ENCODE measurements at regions not wholly inside any gene's neighbourhood (a gene's known extent, or its start where the extent isn't known, plus 50 kb on each side); places are given as distances from the start of the nearest gene placed in this dataset.

GRCh38 chr1:170219163-170219562, 73.4 kb downstream of the NTMT2 start:
- Histone ChIP-seq H3K27me3 (0 out of 2 replicates have a peak, but pooled peaks cover 2% of the 10 kb centered on the region), H3K4me3 (no peak overlapping the region), H3K9me3 (no peaks in the 10 kb centered on the region), H3K36me3 (no peaks in the 10 kb centered on the region)
- DNase-seq = no peak

GRCh38 chr1:170221031-170221430, 75.3 kb downstream of the NTMT2 start:
- no peak overlapping the region for H3K4me3 ChIP-seq
- no peaks in the 10 kb centered on the region for H3K36me3 ChIP-seq
- H3K9me3 ChIP-seq = no peaks in the 10 kb centered on the region
- no peak for DNase-seq
- H3K27me3 ChIP-seq = no peaks in the 10 kb centered on the region

GRCh38 chr1:170221495-170221894, 75.7 kb downstream of the NTMT2 start:
- no peak overlapping the region for H3K4me3 ChIP-seq
- H3K9me3 ChIP-seq = no peaks in the 10 kb centered on the region
- no peaks in the 10 kb centered on the region for H3K36me3 ChIP-seq
- H3K27me3 ChIP-seq = no peaks in the 10 kb centered on the region
- no peak for DNase-seq

- Histone ChIP-seq H3K27me3 (no peaks in the 10 kb centered on the region), H3K4me3 (no peak overlapping the region), H3K9me3 (no peaks in the 10 kb centered on the region), H3K36me3 (no peaks in the 10 kb centered on the region)
- DNase-seq = no peak
Observed at GRCh38 chr1:170224469-170224868, 78.7 kb downstream of the NTMT2 start.

GRCh38 chr1:170225781-170226530, 80.2 kb downstream of the NTMT2 start:
- H3K4me3 ChIP-seq = no peak overlapping the region
- H3K36me3 ChIP-seq = no peaks in the 10 kb centered on the region
- H3K9me3 ChIP-seq = no peaks in the 10 kb centered on the region
- no peaks in the 10 kb centered on the region for H3K27me3 ChIP-seq
- DNase-seq = no peak

- no peaks in the 10 kb centered on the region for H3K9me3 ChIP-seq
- H3K27me3 ChIP-seq = no peaks in the 10 kb centered on the region
- DNase-seq = no peak
- H3K4me3 ChIP-seq = no peak overlapping the region
- H3K36me3 ChIP-seq = no peaks in the 10 kb centered on the region
Observed at GRCh38 chr1:170226767-170227166, 81.0 kb downstream of the NTMT2 start.

- H3K4me3 ChIP-seq = no peak overlapping the region
- no peaks in the 10 kb centered on the region for H3K36me3 ChIP-seq
- H3K9me3 ChIP-seq = no peaks in the 10 kb centered on the region
- H3K27me3 ChIP-seq = no peaks in the 10 kb centered on the region
- DNase-seq = no peak
Observed at GRCh38 chr1:170230323-170230722, 84.6 kb downstream of the NTMT2 start.

- no peaks in the 10 kb centered on the region for H3K9me3 ChIP-seq
- no peaks in the 10 kb centered on the region for H3K27me3 ChIP-seq
- DNase-seq = no peak
- H3K4me3 ChIP-seq = no peak overlapping the region
- H3K36me3 ChIP-seq = no peaks in the 10 kb centered on the region
Observed at GRCh38 chr1:170231662-170232061, 85.9 kb downstream of the NTMT2 start.

GRCh38 chr1:170238704-170239391, 93.1 kb downstream of the NTMT2 start:
- no peaks in the 10 kb centered on the region for H3K27me3 ChIP-seq
- H3K4me3 ChIP-seq = no peak overlapping the region
- no peaks in the 10 kb centered on the region for H3K9me3 ChIP-seq
- no peaks in the 10 kb centered on the region for H3K36me3 ChIP-seq
- DNase-seq = no peak

- no peaks in the 10 kb centered on the region for H3K36me3 ChIP-seq
- DNase-seq = no peak
- no peaks in the 10 kb centered on the region for H3K9me3 ChIP-seq
- H3K4me3 ChIP-seq = no peak overlapping the region
- H3K27me3 ChIP-seq = no peaks in the 10 kb centered on the region
Observed at GRCh38 chr1:170239445-170239844, 93.7 kb downstream of the NTMT2 start.

- H3K4me3 ChIP-seq = no peak overlapping the region
- H3K27me3 ChIP-seq = no peaks in the 10 kb centered on the region
- H3K36me3 ChIP-seq = no peaks in the 10 kb centered on the region
- no peak for DNase-seq
- no peaks in the 10 kb centered on the region for H3K9me3 ChIP-seq
Observed at GRCh38 chr1:170240409-170240808, 94.7 kb downstream of the NTMT2 start.

GRCh38 chr1:170241266-170241851, 95.6 kb downstream of the NTMT2 start:
- DNase-seq = no peak
- H3K36me3 ChIP-seq = no peaks in the 10 kb centered on the region
- no peaks in the 10 kb centered on the region for H3K27me3 ChIP-seq
- no peaks in the 10 kb centered on the region for H3K9me3 ChIP-seq
- H3K4me3 ChIP-seq = no peak overlapping the region

GRCh38 chr1:170247751-170248521, 102.2 kb downstream of the NTMT2 start:
- H3K9me3 ChIP-seq = no peaks in the 10 kb centered on the region
- H3K4me3 ChIP-seq = no peak overlapping the region
- no peaks in the 10 kb centered on the region for H3K27me3 ChIP-seq
- H3K36me3 ChIP-seq = no peaks in the 10 kb centered on the region
- DNase-seq = no peak

GRCh38 chr1:170250531-170251276, 104.9 kb downstream of the NTMT2 start:
- no peaks in the 10 kb centered on the region for H3K9me3 ChIP-seq
- H3K36me3 ChIP-seq = no peaks in the 10 kb centered on the region
- no peaks in the 10 kb centered on the region for H3K27me3 ChIP-seq
- DNase-seq = no peak
- no peak overlapping the region for H3K4me3 ChIP-seq

GRCh38 chr1:170252851-170253579, 107.3 kb downstream of the NTMT2 start:
- no peaks in the 10 kb centered on the region for H3K9me3 ChIP-seq
- no peak overlapping the region for H3K4me3 ChIP-seq
- H3K36me3 ChIP-seq = no peaks in the 10 kb centered on the region
- H3K27me3 ChIP-seq = no peaks in the 10 kb centered on the region
- DNase-seq = no peak

GRCh38 chr1:170254371-170254770, 108.6 kb downstream of the NTMT2 start:
- Histone ChIP-seq H3K4me3 (no peak overlapping the region), H3K9me3 (no peaks in the 10 kb centered on the region), H3K27me3 (no peaks in the 10 kb centered on the region), H3K36me3 (no peaks in the 10 kb centered on the region)
- DNase-seq = no peak

All from MG63 (cell line).